Thoracic aorta (tissue), 2 donors: ENCODE measurements at regions not wholly inside any gene's neighbourhood (a gene's known extent, or its start where the extent isn't known, plus 50 kb on each side); places are given as distances from the start of the nearest gene placed in this dataset.
A peak's percentile ranks its signal among the peaks of the same experiment; 100 is the strongest.

Experiments used
- ATAC-seq: fragments of 150-250 bp; one replicate; pipeline ENCODE4 v1.8.0; 2017; ENCODE audit warnings: low read depth; ENCODE audit not compliant: insufficient number of reproducible peaks, low FRiP score
- DNase-seq: peaks from one replicate; pipeline ENCODE4 v3.0.0-alpha.2; 2020; ENCODE audit warnings: low spot score
- H3K27ac ChIP-seq, 2 donors: fragments of 200-600 bp; sonication (generic); 1 replicate in 1 of 2; 2 replicates in 1 of 2; pipeline ENCODE4 v1.5.1; 2016; ENCODE audit warnings: mild to moderate bottlenecking in 2 of 2, moderate library complexity in 2 of 2
- H3K27me3 ChIP-seq: fragments of 200-600 bp; sonication (generic); replicated peaks from 2 replicates; pipeline ENCODE4 v1.6.0; 2016; ENCODE audit warnings: mild to moderate bottlenecking; ENCODE audit not compliant: insufficient read depth
- H3K36me3 ChIP-seq: fragments of 200-600 bp; sonication (generic); one replicate; pipeline ENCODE4 v1.5.1; 2016
- H3K4me1 ChIP-seq, 2 donors: fragments of 200-600 bp; sonication (generic); 1 replicate in 1 of 2; 2 replicates in 1 of 2; pipeline versions ENCODE4 v1.5.1 to v1.6.0; 2016; ENCODE audit warnings: low read depth in 2 of 2, mild to moderate bottlenecking in 1 of 2; ENCODE audit not compliant: control insufficient read depth in 1 of 2
- H3K4me3 ChIP-seq: fragments of 200-600 bp; sonication (generic); 2 replicates; pipeline ENCODE4 v1.5.1; 2016; ENCODE audit warnings: mild to moderate bottlenecking
- H3K9me3 ChIP-seq: fragments of 200-600 bp; sonication (generic); 2 replicates; pipeline ENCODE4 v1.5.1; 2016
- TF ChIP-seq, protein P1 (sequence below): fragments of 200-600 bp; sonication (generic); IDR thresholded peaks from one replicate; pipeline ENCODE4 v1.5.1; 2019; ENCODE audit warnings: antibody characterized with exemption

GRCh38 chr10:25707572-25707971, 226.5 kb upstream of the MYO3A start:
- H3K27ac ChIP-seq = no peak overlapping the region
- no peak overlapping the region for H3K4me3 ChIP-seq
- H3K9me3 ChIP-seq = no peaks in the 10 kb centered on the region
- H3K36me3 ChIP-seq = no peaks in the 10 kb centered on the region
- TF ChIP-seq, protein P1, sequence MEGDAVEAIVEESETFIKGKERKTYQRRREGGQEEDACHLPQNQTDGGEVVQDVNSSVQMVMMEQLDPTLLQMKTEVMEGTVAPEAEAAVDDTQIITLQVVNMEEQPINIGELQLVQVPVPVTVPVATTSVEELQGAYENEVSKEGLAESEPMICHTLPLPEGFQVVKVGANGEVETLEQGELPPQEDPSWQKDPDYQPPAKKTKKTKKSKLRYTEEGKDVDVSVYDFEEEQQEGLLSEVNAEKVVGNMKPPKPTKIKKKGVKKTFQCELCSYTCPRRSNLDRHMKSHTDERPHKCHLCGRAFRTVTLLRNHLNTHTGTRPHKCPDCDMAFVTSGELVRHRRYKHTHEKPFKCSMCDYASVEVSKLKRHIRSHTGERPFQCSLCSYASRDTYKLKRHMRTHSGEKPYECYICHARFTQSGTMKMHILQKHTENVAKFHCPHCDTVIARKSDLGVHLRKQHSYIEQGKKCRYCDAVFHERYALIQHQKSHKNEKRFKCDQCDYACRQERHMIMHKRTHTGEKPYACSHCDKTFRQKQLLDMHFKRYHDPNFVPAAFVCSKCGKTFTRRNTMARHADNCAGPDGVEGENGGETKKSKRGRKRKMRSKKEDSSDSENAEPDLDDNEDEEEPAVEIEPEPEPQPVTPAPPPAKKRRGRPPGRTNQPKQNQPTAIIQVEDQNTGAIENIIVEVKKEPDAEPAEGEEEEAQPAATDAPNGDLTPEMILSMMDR = no peak
- DNase-seq = no peak
- no peaks in the 10 kb centered on the region for H3K27me3 ChIP-seq
- no peak for ATAC-seq
- H3K4me1 ChIP-seq = no peaks in the 10 kb centered on the region

DNA sequence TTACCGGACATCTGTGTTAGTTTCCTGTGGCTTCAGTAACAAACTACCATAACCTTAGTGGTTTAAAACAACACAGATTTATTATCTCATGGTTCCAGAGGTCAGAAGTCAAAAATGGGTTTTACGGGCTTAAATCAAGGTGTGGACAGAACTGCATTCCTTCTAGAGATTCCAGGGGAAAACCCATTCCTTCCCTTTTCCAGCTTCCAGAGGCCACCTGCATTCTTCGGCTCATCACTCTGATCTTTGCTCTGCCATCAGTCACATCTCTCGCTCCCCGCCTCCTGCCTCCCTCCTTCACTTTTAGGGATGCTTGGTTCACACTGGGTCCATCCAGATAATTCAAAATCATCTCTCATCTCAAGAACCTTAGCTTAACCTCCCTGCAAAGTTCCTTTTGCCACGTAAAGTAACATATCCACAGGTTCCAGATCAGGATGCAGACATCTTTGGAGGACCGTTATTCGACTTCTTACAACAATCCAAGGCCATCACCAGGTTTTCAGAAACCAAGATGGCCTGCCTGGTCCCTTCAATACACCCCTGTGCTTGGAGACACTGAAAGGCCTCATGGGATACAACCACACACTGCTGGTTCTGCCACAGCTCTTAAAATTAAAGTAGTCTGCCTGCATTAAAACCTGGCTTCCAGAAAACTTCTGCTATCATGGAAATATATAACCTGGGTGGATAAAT, 225.9 kb upstream of the MYO3A start:
- Histone ChIP-seq H3K9me3 (no peaks in the 10 kb centered on the region), H3K4me1 (no peaks in the 10 kb centered on the region), H3K27ac (no peak overlapping the region), H3K36me3 (no peaks in the 10 kb centered on the region), H3K4me3 (no peak overlapping the region), H3K27me3 (no peaks in the 10 kb centered on the region)
- TF ChIP-seq, protein P1 = no peak
- DNase-seq (no peak), ATAC-seq (no peak)

- Histone ChIP-seq H3K27ac (no peak overlapping the region), H3K36me3 (no peaks in the 10 kb centered on the region), H3K27me3 (no peaks in the 10 kb centered on the region), H3K4me3 (no peak overlapping the region), H3K4me1 (no peaks in the 10 kb centered on the region), H3K9me3 (no peaks in the 10 kb centered on the region)
- TF ChIP-seq, protein P1 = no peak
- no peak for DNase-seq
- no peak for ATAC-seq
These were observed 220.2 kb upstream of the MYO3A start for GRCh38 chr10:25713894-25714240.

DNA sequence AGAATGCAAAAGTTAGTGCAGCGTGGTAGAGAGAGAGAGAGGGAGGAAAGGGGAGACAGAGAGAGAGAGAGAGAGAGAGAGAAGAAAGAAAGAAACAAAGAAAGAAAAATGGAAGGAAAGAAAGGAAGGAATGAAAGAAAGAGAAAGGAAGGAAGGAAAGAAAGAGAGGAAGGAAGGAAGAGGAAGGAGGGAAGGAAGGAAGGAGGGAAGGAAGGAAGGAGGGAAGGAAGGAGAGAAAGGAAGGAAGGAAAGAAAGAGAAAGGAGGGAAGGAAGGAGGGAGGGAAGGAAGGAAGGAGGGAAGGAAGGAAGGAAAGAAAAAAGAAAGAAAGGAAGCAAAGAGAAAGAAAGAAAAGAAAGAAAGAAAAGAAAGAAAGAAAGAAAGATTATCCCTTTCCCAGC, 209.8 kb upstream of the MYO3A start:
- DNase-seq (no peak), ATAC-seq (no peak)
- no peaks in the 10 kb centered on the region for H3K36me3 ChIP-seq
- TF ChIP-seq, protein P1 = no peak
- H3K4me1 ChIP-seq = no peaks in the 10 kb centered on the region
- H3K27me3 ChIP-seq = no peaks in the 10 kb centered on the region
- no peak overlapping the region for H3K27ac ChIP-seq
- H3K9me3 ChIP-seq = no peaks in the 10 kb centered on the region
- no peak overlapping the region for H3K4me3 ChIP-seq

- TF ChIP-seq, protein P1 = peak; percentile 39
These were observed 207.9 kb upstream of the MYO3A start for GRCh38 chr10:25725917-25726716.

More at GRCh38 chr10:25725917-25726716, 207.9 kb upstream of the MYO3A start:
- Histone ChIP-seq H3K27ac (no peak overlapping the region), H3K36me3 (no peaks in the 10 kb centered on the region), H3K27me3 (no peaks in the 10 kb centered on the region), H3K4me1 (no peaks in the 10 kb centered on the region), H3K9me3 (no peaks in the 10 kb centered on the region), H3K4me3 (no peak overlapping the region)
- DNase-seq (no peak), ATAC-seq (no peak)
